GM10266 (cell line): ENCODE measurements at regions not wholly inside any gene's neighbourhood (a gene's known extent, or its start where the extent isn't known, plus 50 kb on each side); places are given as distances from the start of the nearest gene placed in this dataset.

Experiments
- DNase-seq: peaks from one replicate; pipeline ENCODE4 v3.0.0; 2012; ENCODE audit errors: extremely low spot score
- TF ChIP-seq, protein P1 (sequence below): IDR thresholded peaks from 2 replicates; pipeline ENCODE4 v1.5.1; 2012; ENCODE audit warnings: mild to moderate bottlenecking, low read depth; ENCODE audit not compliant: control insufficient read depth, insufficient read depth; ENCODE audit errors: missing control alignments

GRCh38 chr5:2615917-2616316 lies 135.6 kb downstream of the IRX2 start:
- no peak for DNase-seq
- TF ChIP-seq, protein P1, sequence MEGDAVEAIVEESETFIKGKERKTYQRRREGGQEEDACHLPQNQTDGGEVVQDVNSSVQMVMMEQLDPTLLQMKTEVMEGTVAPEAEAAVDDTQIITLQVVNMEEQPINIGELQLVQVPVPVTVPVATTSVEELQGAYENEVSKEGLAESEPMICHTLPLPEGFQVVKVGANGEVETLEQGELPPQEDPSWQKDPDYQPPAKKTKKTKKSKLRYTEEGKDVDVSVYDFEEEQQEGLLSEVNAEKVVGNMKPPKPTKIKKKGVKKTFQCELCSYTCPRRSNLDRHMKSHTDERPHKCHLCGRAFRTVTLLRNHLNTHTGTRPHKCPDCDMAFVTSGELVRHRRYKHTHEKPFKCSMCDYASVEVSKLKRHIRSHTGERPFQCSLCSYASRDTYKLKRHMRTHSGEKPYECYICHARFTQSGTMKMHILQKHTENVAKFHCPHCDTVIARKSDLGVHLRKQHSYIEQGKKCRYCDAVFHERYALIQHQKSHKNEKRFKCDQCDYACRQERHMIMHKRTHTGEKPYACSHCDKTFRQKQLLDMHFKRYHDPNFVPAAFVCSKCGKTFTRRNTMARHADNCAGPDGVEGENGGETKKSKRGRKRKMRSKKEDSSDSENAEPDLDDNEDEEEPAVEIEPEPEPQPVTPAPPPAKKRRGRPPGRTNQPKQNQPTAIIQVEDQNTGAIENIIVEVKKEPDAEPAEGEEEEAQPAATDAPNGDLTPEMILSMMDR = no peak

DNA sequence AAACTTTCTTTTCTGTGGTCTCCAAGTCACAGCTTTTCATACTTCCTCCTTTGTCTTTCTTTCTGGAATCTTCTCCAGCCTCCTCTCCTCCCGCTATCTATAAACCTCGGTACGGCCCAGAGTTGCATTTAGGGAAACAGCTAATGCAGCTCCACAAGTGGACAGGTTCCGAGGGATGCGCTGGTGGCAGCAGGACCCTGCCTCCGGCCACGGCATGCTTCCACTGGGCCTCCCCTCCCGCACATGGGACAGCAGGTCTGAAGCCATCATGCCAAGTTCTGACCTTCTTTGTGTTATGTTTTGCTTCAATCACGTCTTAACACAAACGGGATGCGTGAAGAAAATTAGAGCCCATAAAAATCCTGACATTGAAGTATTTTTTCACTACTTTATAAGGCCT lies 136.9 kb downstream of the IRX2 start:
- DNase-seq = no peak
- TF ChIP-seq, protein P1 = no peak

GRCh38 chr5:2611659-2612058 lies 139.8 kb downstream of the IRX2 start:
- TF ChIP-seq, protein P1 = no peak
- no peak for DNase-seq

GRCh38 chr5:2610986-2611385 lies 140.5 kb downstream of the IRX2 start:
- DNase-seq = no peak
- TF ChIP-seq, protein P1 = no peak

- no peak for DNase-seq
- TF ChIP-seq, protein P1 = no peak
These were observed 143.1 kb downstream of the IRX2 start for GRCh38 chr5:2608391-2608790.

DNA sequence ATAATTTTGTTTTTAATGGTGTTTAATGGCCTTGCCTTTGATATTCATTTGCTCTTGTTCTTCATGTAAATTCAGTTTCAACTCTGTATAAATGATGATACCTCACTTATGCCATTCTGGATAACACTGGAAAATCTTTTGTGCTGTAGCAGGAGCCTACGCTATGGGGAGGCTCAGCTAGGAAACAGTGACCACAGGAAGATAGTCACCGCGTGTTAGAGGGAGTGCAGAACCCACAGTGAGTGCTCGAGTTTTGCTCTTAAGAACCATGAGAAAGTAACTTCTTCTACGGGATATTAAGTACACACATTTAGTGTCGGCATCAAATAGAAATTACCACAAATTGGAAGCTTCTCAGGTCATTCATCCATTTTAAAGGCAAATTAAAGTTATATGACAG lies 143.9 kb downstream of the IRX2 start:
- no peak for DNase-seq
- TF ChIP-seq, protein P1 = no peak

GRCh38 chr5:2603272-2603575 lies 148.3 kb downstream of the IRX2 start:
- TF ChIP-seq, protein P1 = no peak
- DNase-seq = no peak
